SK-N-SH (cell line): ENCODE measurements at regions not wholly inside any gene's neighbourhood (a gene's known extent, or its start where the extent isn't known, plus 50 kb on each side); places are given as distances from the start of the nearest gene placed in this dataset.

ENCODE experiments used
- CTCF ChIA-PET: fragments of 300-600, 350-600 bp; formaldehyde crosslinking; extraction: SDS; loops from one replicate; lab custom pipeline; 2021; lab: Yijun Ruan, JAX
- POLR2A ChIA-PET: fragments of 350-600 bp; sonication (Branson Sonifier 250); formaldehyde crosslinking; extraction: SDS; loops from one replicate; lab custom pipeline; 2020; ENCODE audit warnings: antibody characterized with exemption, inconsistent platforms; lab: Yijun Ruan, JAX
- DNase-seq: peaks from one replicate; pipeline ENCODE4 v3.0.0; 2012
- H2AFZ ChIP-seq: fragments of 200-600 bp; sonication (generic); 2 replicates; pipeline ENCODE4 v1.8.1; 2016; ENCODE audit warnings: antibody characterized with exemption, mild to moderate bottlenecking, low read depth
- H3F3A ChIP-seq: fragments of 200-600 bp; sonication (generic); replicated peaks from 2 replicates; pipeline ENCODE3; 2016; ENCODE audit warnings: antibody characterized with exemption, mild to moderate bottlenecking; ENCODE audit not compliant: insufficient read depth
- H3K27ac ChIP-seq, 2 experiments: fragments of 200-500 bp in 1 of 2; fragments of 200-600 bp in 1 of 2; sonication (Bioruptor generic) in 1 of 2; sonication (generic), shearing (Covaris generic) in 1 of 2; 2 replicates each; pipeline versions ENCODE4 v1.5.1 to v1.6.1; 2014 to 2016; ENCODE audit warnings: low read depth in 2 of 2, inconsistent platforms in 1 of 2, low read length in 1 of 2, mild to moderate bottlenecking in 1 of 2, mixed read lengths in 1 of 2
- H3K27me3 ChIP-seq: fragments of 200-600 bp; sonication (generic), shearing (Covaris generic); 2 replicates; pipeline ENCODE4 v1.6.1; 2016; ENCODE audit warnings: mixed run types; ENCODE audit not compliant: insufficient read depth
- H3K36me3 ChIP-seq, 2 experiments: fragments of 200-500 bp in 1 of 2; fragments of 200-600 bp in 1 of 2; sonication (Bioruptor generic) in 1 of 2; sonication (generic) in 1 of 2; replicated peaks in 1 of 2; 2 replicates each; pipeline versions ENCODE3 to v1.5.1; 2014 to 2016; ENCODE audit warnings: low read length in 1 of 2, mild to moderate bottlenecking in 1 of 2; ENCODE audit not compliant: insufficient read depth in 2 of 2, control insufficient read depth in 1 of 2
- H3K4me1 ChIP-seq, 2 experiments: fragments of 200-500 bp in 1 of 2; fragments of 200-600 bp in 1 of 2; sonication (Bioruptor generic) in 1 of 2; sonication (generic), shearing (Covaris generic) in 1 of 2; 2 replicates each; pipeline versions ENCODE4 v1.5.1 to v1.6.1; 2014 to 2016; ENCODE audit warnings: low read depth in 1 of 2, low read length in 1 of 2, mixed run types in 1 of 2; ENCODE audit not compliant: insufficient read depth in 2 of 2, control insufficient read depth in 1 of 2
- H3K4me2 ChIP-seq: fragments of 200-600 bp; sonication (generic), shearing (Covaris generic); 2 replicates; pipeline ENCODE4 v1.6.1; 2017; ENCODE audit warnings: mixed run types
- H3K4me3 ChIP-seq, 2 experiments: fragments of 200-500 bp in 1 of 2; fragments of 200-600 bp in 1 of 2; sonication (Bioruptor generic) in 1 of 2; sonication (generic), shearing (Covaris generic) in 1 of 2; 2 replicates each; pipeline versions ENCODE4 v1.5.1 to v1.8.1; 2014 to 2016; ENCODE audit warnings: low read depth in 2 of 2, inconsistent platforms in 1 of 2, low read length in 1 of 2, mild to moderate bottlenecking in 1 of 2, mixed read lengths in 1 of 2, moderate library complexity in 1 of 2
- H3K79me2 ChIP-seq: fragments of 200-600 bp; sonication (generic); 2 replicates; pipeline ENCODE4 v1.8.1; 2017; ENCODE audit warnings: mild to moderate bottlenecking; ENCODE audit not compliant: insufficient read depth
- H3K9ac ChIP-seq: fragments of 200-600 bp; sonication (generic); 2 replicates; pipeline ENCODE4 v1.6.1; 2017; ENCODE audit warnings: mixed run types
- H3K9me2 ChIP-seq: fragments of 200-600 bp; sonication (generic); 2 replicates; pipeline ENCODE4 v1.6.1; 2017; ENCODE audit warnings: mixed run types
- H3K9me3 ChIP-seq: fragments of 200-600 bp; sonication (generic); 2 replicates; pipeline ENCODE4 v1.6.1; 2017; ENCODE audit warnings: mixed run types, mild to moderate bottlenecking, moderate library complexity
- H4K20me1 ChIP-seq: fragments of 200-600 bp; sonication (generic); 2 replicates; pipeline ENCODE4 v1.6.1; 2017; ENCODE audit warnings: mild to moderate bottlenecking, mixed run types; ENCODE audit not compliant: insufficient read depth
- ELF1 ChIP-seq: IDR thresholded peaks from 2 replicates; pipeline ENCODE4 v1.4.0; 2012
- EZH2phosphoT487 ChIP-seq: fragments of 200-600 bp; sonication (generic); IDR thresholded peaks from 2 replicates; pipeline ENCODE4 v1.6.1; 2017; ENCODE audit warnings: low read depth, mixed run types, mild to moderate bottlenecking, antibody characterized with exemption, moderate library complexity, borderline replicate concordance
- FOSL2 ChIP-seq: IDR thresholded peaks from 2 replicates; pipeline ENCODE4 v1.4.0; 2012; ENCODE audit warnings: low read depth, mild to moderate bottlenecking, moderate library complexity, borderline replicate concordance
- FOXJ3 ChIP-seq: sonication (generic); formaldehyde crosslinking; IDR thresholded peaks from 2 replicates; pipeline ENCODE4 v1.5.1; 2020; ENCODE audit warnings: mild to moderate bottlenecking, missing genetic modification reagents
- GABPA ChIP-seq: IDR thresholded peaks from 2 replicates; pipeline ENCODE4 v1.4.0; 2012; ENCODE audit warnings: low read depth, mild to moderate bottlenecking
- GATA2 ChIP-seq: sonication (generic); formaldehyde crosslinking; IDR thresholded peaks from 2 replicates; pipeline ENCODE4 v1.5.0; 2020; ENCODE audit warnings: mild to moderate bottlenecking, missing genetic modification reagents
- JUND ChIP-seq: IDR thresholded peaks from 2 replicates; pipeline ENCODE4 v1.4.0; 2012
- MEF2A ChIP-seq: IDR thresholded peaks from 2 replicates; pipeline ENCODE4 v1.4.0; 2012; ENCODE audit warnings: low read depth, borderline replicate concordance
- MXI1 ChIP-seq: IDR thresholded peaks from 2 replicates; pipeline ENCODE4 v1.6.1; 2012; ENCODE audit warnings: mild to moderate bottlenecking, low read depth, low read length, improper control_type of control experiment
- NRF1 ChIP-seq: IDR thresholded peaks from 2 replicates; pipeline ENCODE4 v1.6.1; 2012; ENCODE audit warnings: low read depth, mild to moderate bottlenecking, low read length
- POLR2AphosphoS5 ChIP-seq: IDR thresholded peaks from 2 replicates; pipeline ENCODE4 v1.6.1; 2012; ENCODE audit warnings: low read depth, low read length
- RAD21 ChIP-seq: IDR thresholded peaks from 2 replicates; pipeline ENCODE4 v1.6.1; 2012; ENCODE audit warnings: mild to moderate bottlenecking, low read length
- RCOR1 ChIP-seq: fragments of 150-350 bp; IDR thresholded peaks from 2 replicates; pipeline ENCODE4 v1.6.1; 2017; ENCODE audit warnings: antibody characterized with exemption, low read length
- RFX5 ChIP-seq: IDR thresholded peaks from 2 replicates; pipeline ENCODE4 v1.6.1; 2012; ENCODE audit warnings: mild to moderate bottlenecking, improper control_type of control experiment, low read length
- RXRA ChIP-seq: IDR thresholded peaks from 2 replicates; pipeline ENCODE4 v1.4.0; 2012; ENCODE audit warnings: low read depth, mild to moderate bottlenecking, borderline replicate concordance
- SMC3 ChIP-seq: IDR thresholded peaks from 2 replicates; pipeline ENCODE4 v1.6.1; 2012; ENCODE audit warnings: low read depth, low read length, improper control_type of control experiment
- TAF1 ChIP-seq: IDR thresholded peaks from 2 replicates; pipeline ENCODE4 v1.6.1; 2012; ENCODE audit warnings: low read depth, mild to moderate bottlenecking, low read length, moderate library complexity, borderline replicate concordance
- TCF12 ChIP-seq: IDR thresholded peaks from 2 replicates; pipeline ENCODE4 v1.4.0; 2012
- WGBS: methylation state at CpG from one replicate; pipeline ENCODE4 v1.1.6; 2017; ENCODE audit warnings: low lambda C conversion rate; 5-methylcytosine and 5-hydroxymethylcytosine counted together
- TF ChIP-seq, protein P1 (sequence below): IDR thresholded peaks from 2 replicates; pipeline ENCODE4 v1.4.0; 2012; ENCODE audit warnings: low read depth, borderline replicate concordance
- TF ChIP-seq, protein P2 (sequence below): IDR thresholded peaks from 2 replicates; pipeline ENCODE4 v1.4.0; 2012; ENCODE audit warnings: low read depth
- TF ChIP-seq, protein P3 (sequence below): fragments of 200-600 bp; sonication (generic); IDR thresholded peaks from 2 replicates; pipeline ENCODE4 v1.6.1; 2017; ENCODE audit warnings: antibody characterized with exemption, mild to moderate bottlenecking, moderate library complexity
- TF ChIP-seq, protein P4 (sequence below): IDR thresholded peaks from 2 replicates; pipeline ENCODE4 v1.4.0; 2012; ENCODE audit warnings: low read depth, borderline replicate concordance
- TF ChIP-seq, protein P5 (sequence below): fragments of 150-350 bp; IDR thresholded peaks from 2 replicates; pipeline ENCODE4 v1.6.1; 2016; ENCODE audit warnings: mild to moderate bottlenecking, low read depth, low read length

DNA sequence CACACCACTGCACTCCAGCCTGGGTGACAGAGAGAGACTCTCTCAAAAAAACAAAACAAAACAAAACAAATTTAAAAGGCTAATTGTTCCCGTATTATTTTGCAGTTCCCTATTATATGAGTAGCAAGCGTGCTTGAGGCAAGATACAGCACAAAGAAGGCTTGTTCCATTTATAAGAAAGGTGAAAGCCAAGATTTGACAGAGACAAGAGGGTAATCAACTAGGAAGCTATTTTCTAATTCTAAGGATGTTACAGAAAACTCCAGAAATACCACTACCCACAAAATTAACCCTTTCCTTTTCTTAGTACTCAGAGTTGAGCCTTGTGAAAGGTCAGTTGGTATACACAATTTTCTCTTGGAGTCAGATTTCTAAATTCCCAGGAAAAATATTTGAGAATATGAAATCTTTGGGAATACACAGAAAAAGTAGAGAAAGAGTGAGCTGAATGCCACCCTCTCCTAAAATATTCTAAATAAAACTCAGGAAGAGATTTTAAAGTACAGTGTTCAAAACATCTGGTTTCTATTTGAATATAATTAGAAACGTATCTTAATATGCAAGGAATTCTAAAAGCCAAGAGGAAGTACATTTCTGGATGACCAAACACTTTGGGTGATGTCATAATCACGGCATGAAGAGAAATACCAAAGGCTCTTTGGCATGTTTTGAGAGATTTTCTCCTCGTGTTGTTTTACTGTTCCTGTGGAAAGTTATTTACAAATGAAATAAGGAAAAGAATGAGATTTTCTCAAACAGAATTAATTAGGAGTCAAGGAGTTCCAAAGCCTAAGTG is 63.0 kb upstream of the FLT1 start (continued):
- TF ChIP-seq, protein P1, sequence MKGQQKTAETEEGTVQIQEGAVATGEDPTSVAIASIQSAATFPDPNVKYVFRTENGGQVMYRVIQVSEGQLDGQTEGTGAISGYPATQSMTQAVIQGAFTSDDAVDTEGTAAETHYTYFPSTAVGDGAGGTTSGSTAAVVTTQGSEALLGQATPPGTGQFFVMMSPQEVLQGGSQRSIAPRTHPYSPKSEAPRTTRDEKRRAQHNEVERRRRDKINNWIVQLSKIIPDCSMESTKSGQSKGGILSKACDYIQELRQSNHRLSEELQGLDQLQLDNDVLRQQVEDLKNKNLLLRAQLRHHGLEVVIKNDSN, result no peak
- TF ChIP-seq GATA2 (CRISPR knock-in tag), result no peak
- peak; percentile 74 for TF ChIP-seq JUND
- TF ChIP-seq, protein P2, sequence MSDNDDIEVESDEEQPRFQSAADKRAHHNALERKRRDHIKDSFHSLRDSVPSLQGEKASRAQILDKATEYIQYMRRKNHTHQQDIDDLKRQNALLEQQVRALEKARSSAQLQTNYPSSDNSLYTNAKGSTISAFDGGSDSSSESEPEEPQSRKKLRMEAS, result peak; percentile 72; the same call in 1 of the 2 replicates
- TF ChIP-seq RAD21, result no peak
- no peak for TF ChIP-seq EZH2phosphoT487
- peak; percentile 67; the same call in 1 of the 2 replicates for TF ChIP-seq FOSL2
- peak; percentile 30; the same call in 1 of the 2 replicates for TF ChIP-seq ELF1
- no peak for TF ChIP-seq RCOR1
- no peak for TF ChIP-seq FOXJ3 (CRISPR knock-in tag)
- peak; percentile 52; the same call in 1 of the 2 replicates for TF ChIP-seq MEF2A
- peak; percentile 98 for TF ChIP-seq TCF12
- TF ChIP-seq MXI1, result no peak
- no peak for TF ChIP-seq RFX5

DNA sequence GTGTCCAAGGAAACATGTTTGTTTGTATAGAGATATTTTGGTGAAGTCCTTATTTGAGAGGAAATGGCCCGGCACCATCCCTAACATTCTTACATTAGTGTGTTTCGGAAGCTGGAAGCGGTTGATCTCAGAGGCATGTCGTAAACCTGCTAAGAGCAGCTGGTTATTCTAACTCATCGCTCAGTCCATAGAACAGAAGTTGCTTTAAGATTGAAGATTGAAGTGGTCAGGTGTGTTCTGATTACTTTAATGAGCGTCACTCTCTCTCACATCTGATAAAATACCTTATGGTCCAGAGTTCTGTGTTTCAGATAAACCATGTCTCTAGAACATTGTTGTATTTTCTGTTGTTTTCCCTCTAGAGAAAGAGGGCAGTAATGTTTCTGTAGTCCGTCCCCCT is 60.2 kb upstream of the FLT1 start:
- Histone ChIP-seq H3K4me2 (no peak overlapping the region), H3K4me3 (no peak overlapping the region), H2AFZ (no peak overlapping the region), H3K27ac (no peak overlapping the region), H3K27me3 (no peaks in the 10 kb centered on the region), H3K4me1 (peaks cover 0 to 17% of the 10 kb centered on the region in 2 experiments; a peak in 2 of 4 replicates), H3F3A (peaks cover 13% of the 10 kb centered on the region), H3K79me2 (no peaks in the 10 kb centered on the region), H3K9me2 (no peaks in the 10 kb centered on the region), H4K20me1 (no peaks in the 10 kb centered on the region), H3K36me3 (no peaks in the 10 kb centered on the region), H3K9me3 (no peaks in the 10 kb centered on the region), H3K9ac (no peak overlapping the region)
- TF ChIP-seq, protein P3, sequence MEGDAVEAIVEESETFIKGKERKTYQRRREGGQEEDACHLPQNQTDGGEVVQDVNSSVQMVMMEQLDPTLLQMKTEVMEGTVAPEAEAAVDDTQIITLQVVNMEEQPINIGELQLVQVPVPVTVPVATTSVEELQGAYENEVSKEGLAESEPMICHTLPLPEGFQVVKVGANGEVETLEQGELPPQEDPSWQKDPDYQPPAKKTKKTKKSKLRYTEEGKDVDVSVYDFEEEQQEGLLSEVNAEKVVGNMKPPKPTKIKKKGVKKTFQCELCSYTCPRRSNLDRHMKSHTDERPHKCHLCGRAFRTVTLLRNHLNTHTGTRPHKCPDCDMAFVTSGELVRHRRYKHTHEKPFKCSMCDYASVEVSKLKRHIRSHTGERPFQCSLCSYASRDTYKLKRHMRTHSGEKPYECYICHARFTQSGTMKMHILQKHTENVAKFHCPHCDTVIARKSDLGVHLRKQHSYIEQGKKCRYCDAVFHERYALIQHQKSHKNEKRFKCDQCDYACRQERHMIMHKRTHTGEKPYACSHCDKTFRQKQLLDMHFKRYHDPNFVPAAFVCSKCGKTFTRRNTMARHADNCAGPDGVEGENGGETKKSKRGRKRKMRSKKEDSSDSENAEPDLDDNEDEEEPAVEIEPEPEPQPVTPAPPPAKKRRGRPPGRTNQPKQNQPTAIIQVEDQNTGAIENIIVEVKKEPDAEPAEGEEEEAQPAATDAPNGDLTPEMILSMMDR, result no peak
- TF ChIP-seq, protein P4, sequence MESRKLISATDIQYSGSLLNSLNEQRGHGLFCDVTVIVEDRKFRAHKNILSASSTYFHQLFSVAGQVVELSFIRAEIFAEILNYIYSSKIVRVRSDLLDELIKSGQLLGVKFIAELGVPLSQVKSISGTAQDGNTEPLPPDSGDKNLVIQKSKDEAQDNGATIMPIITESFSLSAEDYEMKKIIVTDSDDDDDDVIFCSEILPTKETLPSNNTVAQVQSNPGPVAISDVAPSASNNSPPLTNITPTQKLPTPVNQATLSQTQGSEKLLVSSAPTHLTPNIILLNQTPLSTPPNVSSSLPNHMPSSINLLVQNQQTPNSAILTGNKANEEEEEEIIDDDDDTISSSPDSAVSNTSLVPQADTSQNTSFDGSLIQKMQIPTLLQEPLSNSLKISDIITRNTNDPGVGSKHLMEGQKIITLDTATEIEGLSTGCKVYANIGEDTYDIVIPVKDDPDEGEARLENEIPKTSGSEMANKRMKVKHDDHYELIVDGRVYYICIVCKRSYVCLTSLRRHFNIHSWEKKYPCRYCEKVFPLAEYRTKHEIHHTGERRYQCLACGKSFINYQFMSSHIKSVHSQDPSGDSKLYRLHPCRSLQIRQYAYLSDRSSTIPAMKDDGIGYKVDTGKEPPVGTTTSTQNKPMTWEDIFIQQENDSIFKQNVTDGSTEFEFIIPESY, result no peak
- TF ChIP-seq, protein P1, result no peak
- TF ChIP-seq TCF12 (no peak), TAF1 (no peak), GATA2 (CRISPR knock-in tag) (no peak), NRF1 (no peak), POLR2AphosphoS5 (no peak), GABPA (no peak), MEF2A (no peak), SMC3 (no peak), RXRA (no peak), FOSL2 (no peak)
- TF ChIP-seq, protein P5, sequence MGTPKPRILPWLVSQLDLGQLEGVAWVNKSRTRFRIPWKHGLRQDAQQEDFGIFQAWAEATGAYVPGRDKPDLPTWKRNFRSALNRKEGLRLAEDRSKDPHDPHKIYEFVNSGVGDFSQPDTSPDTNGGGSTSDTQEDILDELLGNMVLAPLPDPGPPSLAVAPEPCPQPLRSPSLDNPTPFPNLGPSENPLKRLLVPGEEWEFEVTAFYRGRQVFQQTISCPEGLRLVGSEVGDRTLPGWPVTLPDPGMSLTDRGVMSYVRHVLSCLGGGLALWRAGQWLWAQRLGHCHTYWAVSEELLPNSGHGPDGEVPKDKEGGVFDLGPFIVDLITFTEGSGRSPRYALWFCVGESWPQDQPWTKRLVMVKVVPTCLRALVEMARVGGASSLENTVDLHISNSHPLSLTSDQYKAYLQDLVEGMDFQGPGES, result no peak
- 66% methylated on average over 7 of the region's 7 CpGs for WGBS
- CTCF ChIA-PET, result no interaction called here
- POLR2A ChIA-PET, result no interaction called here
- DNase-seq, result no peak
